GM12873 (cell line): ENCODE measurements at regions not wholly inside any gene's neighbourhood (a gene's known extent, or its start where the extent isn't known, plus 50 kb on each side); places are given as distances from the start of the nearest gene placed in this dataset.

Experiments
- TF ChIP-seq, protein P1 (sequence below): IDR thresholded peaks from 2 replicates; pipeline ENCODE4 v1.5.1; 2012; ENCODE audit warnings: low read depth, mild to moderate bottlenecking, moderate library complexity, low read length, control low read depth; ENCODE audit not compliant: insufficient read depth; ENCODE audit errors: missing control alignments

DNA sequence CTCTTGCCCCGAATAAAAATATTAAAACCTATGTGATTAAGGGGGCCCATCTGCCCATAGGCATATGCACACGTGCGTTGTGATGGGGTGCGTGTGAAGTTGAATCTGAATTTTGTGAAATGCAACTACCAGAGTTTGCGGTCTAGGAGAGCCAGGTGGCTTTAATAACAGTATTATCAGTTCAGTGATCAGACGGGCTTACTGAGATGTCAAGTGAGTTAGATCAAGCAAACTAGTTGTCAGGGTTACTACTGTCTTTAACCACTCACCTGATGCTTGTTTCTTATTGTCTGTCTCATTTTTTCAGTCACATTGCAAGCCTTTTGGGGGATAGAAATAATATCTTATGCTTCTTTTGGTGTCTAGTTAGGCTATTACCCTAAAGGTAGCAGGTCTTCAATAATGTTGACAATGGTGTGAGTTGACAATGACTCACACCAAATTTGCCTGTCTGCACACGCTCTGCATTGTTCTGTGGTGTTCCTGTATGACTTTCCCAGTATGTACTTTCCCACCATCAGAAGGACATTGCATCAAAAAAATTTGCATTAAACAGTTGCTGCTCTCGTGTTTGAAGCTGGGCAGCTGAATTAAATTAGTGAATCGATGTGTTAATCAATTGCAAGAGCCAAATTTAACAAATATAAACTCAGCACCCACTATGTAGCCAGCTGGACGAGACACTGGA lies 103.1 kb upstream of the NAA20 start:
- TF ChIP-seq, protein P1, sequence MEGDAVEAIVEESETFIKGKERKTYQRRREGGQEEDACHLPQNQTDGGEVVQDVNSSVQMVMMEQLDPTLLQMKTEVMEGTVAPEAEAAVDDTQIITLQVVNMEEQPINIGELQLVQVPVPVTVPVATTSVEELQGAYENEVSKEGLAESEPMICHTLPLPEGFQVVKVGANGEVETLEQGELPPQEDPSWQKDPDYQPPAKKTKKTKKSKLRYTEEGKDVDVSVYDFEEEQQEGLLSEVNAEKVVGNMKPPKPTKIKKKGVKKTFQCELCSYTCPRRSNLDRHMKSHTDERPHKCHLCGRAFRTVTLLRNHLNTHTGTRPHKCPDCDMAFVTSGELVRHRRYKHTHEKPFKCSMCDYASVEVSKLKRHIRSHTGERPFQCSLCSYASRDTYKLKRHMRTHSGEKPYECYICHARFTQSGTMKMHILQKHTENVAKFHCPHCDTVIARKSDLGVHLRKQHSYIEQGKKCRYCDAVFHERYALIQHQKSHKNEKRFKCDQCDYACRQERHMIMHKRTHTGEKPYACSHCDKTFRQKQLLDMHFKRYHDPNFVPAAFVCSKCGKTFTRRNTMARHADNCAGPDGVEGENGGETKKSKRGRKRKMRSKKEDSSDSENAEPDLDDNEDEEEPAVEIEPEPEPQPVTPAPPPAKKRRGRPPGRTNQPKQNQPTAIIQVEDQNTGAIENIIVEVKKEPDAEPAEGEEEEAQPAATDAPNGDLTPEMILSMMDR = no peak

DNA sequence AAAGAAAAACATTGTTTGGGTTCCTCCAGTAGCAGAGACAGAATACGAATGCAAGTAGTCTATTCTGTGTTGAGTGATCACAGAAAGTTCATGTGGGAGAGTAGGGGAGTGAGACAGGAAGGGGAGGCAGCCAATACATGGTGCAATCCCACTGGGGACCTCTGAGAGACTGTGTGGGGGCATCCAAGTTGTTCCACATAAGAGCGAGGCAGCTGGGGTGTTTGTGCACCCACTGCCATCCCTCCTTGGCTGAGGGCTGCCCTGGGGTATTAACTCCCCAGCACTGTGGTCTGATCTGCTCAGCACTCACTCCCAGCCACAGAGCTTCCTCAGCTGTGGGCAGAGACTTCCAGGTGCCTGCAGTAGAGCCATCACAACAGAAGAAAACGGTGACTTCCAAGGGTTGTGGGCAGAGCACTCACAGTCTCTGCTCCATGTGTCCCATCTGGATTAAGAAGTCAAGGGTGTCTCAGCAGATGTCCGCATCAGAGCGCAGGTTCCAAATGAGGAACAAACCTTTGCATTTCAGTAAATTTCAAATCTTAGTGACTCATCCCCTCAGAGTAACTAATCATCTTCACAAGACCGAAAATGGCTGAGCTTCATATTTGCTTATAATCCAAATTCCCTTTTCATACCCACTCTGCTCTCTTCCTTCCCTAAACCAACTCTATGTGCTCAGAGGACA lies 101.9 kb upstream of the NAA20 start:
- TF ChIP-seq, protein P1 = no peak

DNA sequence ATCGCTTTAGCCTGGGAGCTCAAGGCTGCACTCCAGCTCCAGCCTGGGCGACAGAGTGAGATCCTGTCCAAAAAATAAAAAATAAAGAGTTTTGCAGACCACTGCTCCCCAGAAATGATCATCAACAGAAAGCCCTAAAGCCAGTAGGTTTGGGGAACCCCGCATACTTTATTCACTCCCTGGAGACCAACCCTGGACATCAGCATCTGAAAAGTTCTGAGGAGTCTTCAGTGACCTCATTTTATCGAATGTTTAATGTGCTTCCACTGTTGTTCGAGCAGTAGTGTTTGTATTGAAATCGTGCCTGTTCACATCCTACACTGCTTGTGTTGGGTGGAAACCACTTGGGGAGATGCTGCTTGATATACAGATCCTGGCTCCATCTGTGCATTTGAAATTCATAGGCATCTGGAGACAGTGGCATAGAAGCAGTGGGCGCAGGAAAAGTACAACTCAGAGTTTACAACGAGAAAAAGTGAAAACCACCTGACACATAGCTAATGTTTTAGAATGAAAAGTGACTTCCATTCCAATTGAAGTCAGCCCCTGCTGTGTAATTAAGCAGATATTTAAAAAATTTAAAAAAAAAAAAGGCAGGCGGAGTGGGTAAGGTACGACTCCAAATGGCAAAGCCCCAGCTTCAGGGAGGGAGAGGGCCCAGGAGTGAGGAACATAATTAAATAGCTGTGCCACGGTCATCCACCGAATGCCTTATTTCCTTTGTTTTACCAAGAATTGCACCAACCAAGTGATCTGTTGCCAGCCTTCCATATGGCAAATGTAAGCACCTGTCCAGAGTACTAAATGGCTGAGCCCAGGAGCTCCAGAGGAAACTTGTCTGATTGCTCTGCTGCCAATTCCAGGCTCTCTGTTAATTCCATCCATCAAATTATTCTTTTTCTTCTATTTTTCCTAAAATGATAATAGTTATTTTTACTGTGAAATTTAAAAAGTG lies 100.4 kb upstream of the NAA20 start:
- TF ChIP-seq, protein P1 = no peak

DNA sequence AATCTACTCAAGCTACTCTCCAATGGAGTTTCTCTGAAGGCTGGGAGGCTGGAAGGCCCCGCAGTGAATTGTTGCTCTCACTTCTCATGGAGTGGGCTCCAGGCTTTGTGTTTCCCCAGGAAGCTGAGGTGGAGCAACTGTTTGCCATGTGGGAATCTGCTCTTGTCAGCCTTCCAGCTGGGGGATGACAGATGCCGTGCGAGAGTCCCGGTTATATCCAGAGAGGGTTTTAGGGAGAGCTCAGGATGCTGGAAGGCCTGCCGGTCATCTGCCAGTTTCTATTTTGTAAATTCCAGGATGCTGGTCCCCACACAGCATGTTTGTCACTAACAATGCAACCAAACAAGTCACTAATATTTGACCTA lies 98.2 kb upstream of the NAA20 start:
- TF ChIP-seq, protein P1 = no peak

DNA sequence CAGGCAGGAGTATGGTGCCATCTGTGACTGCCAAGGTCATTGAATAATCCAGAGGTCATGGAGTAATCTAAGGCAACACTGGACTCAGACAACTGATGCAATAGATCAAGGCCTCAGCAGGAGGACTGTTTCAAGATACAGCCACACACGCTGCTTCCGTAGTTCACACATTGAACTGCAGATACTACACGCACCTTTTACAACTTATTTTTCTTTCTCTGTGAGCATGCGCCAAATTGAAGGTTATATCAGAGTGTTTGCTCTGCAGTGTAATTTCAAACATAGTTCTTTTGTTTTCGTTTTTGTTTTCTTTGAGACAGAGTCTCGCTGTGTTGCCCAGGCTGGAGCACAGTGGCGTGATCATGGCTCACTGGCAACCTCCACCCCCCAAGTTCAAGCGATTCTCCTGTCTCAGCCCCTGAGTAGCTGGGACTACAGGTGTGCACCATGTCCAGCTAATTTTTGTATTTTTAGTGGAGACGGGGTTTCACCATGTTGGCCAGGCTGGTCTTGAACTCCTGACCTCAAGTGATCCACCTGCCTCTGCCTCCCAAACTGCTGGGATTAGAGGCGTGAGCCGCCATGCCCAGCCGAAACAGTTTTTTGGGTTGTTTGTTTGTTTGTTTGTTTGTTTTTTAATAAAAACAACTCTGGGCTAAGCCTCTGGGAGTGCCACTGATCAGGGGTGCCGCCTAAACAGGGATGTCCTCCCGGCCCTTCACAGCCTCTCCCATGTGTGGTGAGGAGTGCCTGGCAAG lies 96.6 kb upstream of the NAA20 start:
- TF ChIP-seq, protein P1 = no peak

DNA sequence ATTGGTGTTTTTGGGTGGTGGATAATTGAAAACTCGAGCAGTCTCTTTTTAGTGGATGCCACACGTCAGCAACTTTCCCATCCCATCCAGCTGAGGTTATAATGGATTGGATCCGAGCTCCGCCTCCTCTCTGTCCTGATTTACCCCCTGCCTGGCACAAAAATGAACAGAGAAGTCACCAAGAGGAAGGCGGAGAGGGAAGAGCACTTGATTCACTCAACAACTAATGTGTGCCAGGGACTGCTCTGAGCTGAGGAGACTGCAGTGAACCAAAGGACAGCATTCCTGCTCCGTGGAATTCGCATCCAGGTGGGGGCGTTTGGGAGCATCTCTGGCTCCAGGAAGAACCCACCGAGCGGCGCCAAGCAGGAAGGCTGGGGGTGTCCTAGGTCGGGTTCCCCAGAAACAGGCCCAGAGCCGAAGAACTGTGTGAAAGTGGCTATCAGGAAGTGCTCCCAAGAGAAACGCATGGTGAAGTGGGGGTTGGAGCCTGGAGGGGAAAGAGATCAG lies 95.8 kb upstream of the NAA20 start:
- TF ChIP-seq, protein P1 = no peak
